H9 (cell line): ENCODE measurements at regions not wholly inside any gene's neighbourhood (a gene's known extent, or its start where the extent isn't known, plus 50 kb on each side); places are given as distances from the start of the nearest gene placed in this dataset.
A peak's percentile ranks its signal among the peaks of the same experiment; 100 is the strongest.

Experiments
- DNase-seq: peaks from one replicate; pipeline ENCODE4 v3.0.0-alpha.2; 2017
- H2AFZ ChIP-seq: one replicate; pipeline ENCODE4 v1.6.1; 2013; ENCODE audit warnings: mild to moderate bottlenecking, low read length, control low read depth, moderate library complexity
- H2AK5ac ChIP-seq: 2 replicates; pipeline ENCODE4 v1.6.1; 2013; ENCODE audit warnings: low read length, control low read depth, mixed read lengths; ENCODE audit not compliant: insufficient read length
- H2BK120ac ChIP-seq: one replicate; pipeline ENCODE4 v1.6.1; 2013; ENCODE audit warnings: low read depth, mild to moderate bottlenecking, low read length, control low read depth, inconsistent platforms; ENCODE audit not compliant: poor library complexity, severe bottlenecking
- H2BK12ac ChIP-seq: 2 replicates; pipeline ENCODE4 v1.6.1; 2013; ENCODE audit warnings: low read length, control low read depth, mixed read lengths, low read depth; ENCODE audit not compliant: insufficient read length
- H2BK15ac ChIP-seq: 2 replicates; pipeline ENCODE4 v1.6.1; 2013; ENCODE audit warnings: low read depth, low read length, control low read depth
- H2BK20ac ChIP-seq: one replicate; pipeline ENCODE4 v1.6.1; 2013; ENCODE audit warnings: low read depth, mild to moderate bottlenecking, low read length, control low read depth, inconsistent platforms; ENCODE audit not compliant: poor library complexity, severe bottlenecking
- H2BK5ac ChIP-seq: 2 replicates; pipeline ENCODE4 v1.6.1; 2013; ENCODE audit warnings: low read length, control low read depth, mixed read lengths; ENCODE audit not compliant: insufficient read length
- H3K14ac ChIP-seq: 2 replicates; pipeline ENCODE4 v1.6.1; 2013; ENCODE audit warnings: low read length, control low read depth; ENCODE audit not compliant: insufficient read depth
- H3K18ac ChIP-seq: 2 replicates; pipeline ENCODE4 v1.6.1; 2013; ENCODE audit warnings: low read depth, mild to moderate bottlenecking, mixed read lengths, low read length, control low read depth; ENCODE audit not compliant: insufficient read length
- H3K23ac ChIP-seq: 2 replicates; pipeline ENCODE4 v1.6.1; 2013; ENCODE audit warnings: low read length, control low read depth, mixed read lengths, low read depth; ENCODE audit not compliant: insufficient read length
- H3K23me2 ChIP-seq: 2 replicates; pipeline ENCODE4 v1.6.1; 2013; ENCODE audit warnings: low read depth, mild to moderate bottlenecking, mixed read lengths, low read length, control low read depth; ENCODE audit not compliant: insufficient read length, poor library complexity, severe bottlenecking
- H3K27ac ChIP-seq: 2 replicates; pipeline ENCODE4 v1.5.1; 2013; ENCODE audit warnings: low read length, control low read depth, mixed read lengths, low read depth; ENCODE audit not compliant: insufficient read length
- H3K27me3 ChIP-seq: 2 replicates; pipeline ENCODE4 v1.6.1; 2013; ENCODE audit warnings: low read length, control low read depth, inconsistent platforms; ENCODE audit not compliant: insufficient read depth
- H3K4ac ChIP-seq: 2 replicates; pipeline ENCODE4 v1.6.1; 2013; ENCODE audit warnings: low read depth, mild to moderate bottlenecking, control low read depth, inconsistent platforms, low read length, moderate library complexity
- H3K4me1 ChIP-seq: 2 replicates; pipeline ENCODE4 v1.6.1; 2013; ENCODE audit warnings: low read length, control low read depth, inconsistent platforms; ENCODE audit not compliant: insufficient read depth
- H3K4me2 ChIP-seq: 2 replicates; pipeline ENCODE4 v1.6.1; 2013; ENCODE audit warnings: low read length, control low read depth, mixed read lengths; ENCODE audit not compliant: insufficient read length, insufficient read depth
- H3K56ac ChIP-seq: 2 replicates; pipeline ENCODE4 v1.6.1; 2013; ENCODE audit warnings: low read depth, mild to moderate bottlenecking, mixed read lengths, low read length, control low read depth; ENCODE audit not compliant: insufficient read length
- H3K79me1 ChIP-seq: 2 replicates; pipeline ENCODE4 v1.6.1; 2013; ENCODE audit warnings: low read depth, mild to moderate bottlenecking, moderate library complexity, low read length, control low read depth, inconsistent platforms; ENCODE audit not compliant: insufficient read depth, poor library complexity, severe bottlenecking
- H3K79me2 ChIP-seq: 2 replicates; pipeline ENCODE4 v1.6.1; 2013; ENCODE audit warnings: low read length, control low read depth, inconsistent platforms; ENCODE audit not compliant: insufficient read depth
- H3K9ac ChIP-seq: 2 replicates; pipeline ENCODE4 v1.6.1; 2013; ENCODE audit warnings: low read length, control low read depth, mixed read lengths; ENCODE audit not compliant: insufficient read length; ENCODE audit errors: extremely low read depth
- H3K9me3 ChIP-seq: one replicate; pipeline ENCODE4 v1.6.1; 2013; ENCODE audit warnings: low read depth, low read length, inconsistent platforms; ENCODE audit not compliant: control insufficient read depth
- H3T11ph ChIP-seq: one replicate; pipeline ENCODE4 v1.6.1; 2013; ENCODE audit warnings: mild to moderate bottlenecking, low read length, control low read depth, inconsistent platforms
- H4K20me1 ChIP-seq: one replicate; pipeline ENCODE4 v1.6.1; 2013; ENCODE audit not compliant: control insufficient read depth, insufficient read length, insufficient read depth
- H4K5ac ChIP-seq: 2 replicates; pipeline ENCODE4 v1.6.1; 2013; ENCODE audit warnings: low read depth, mild to moderate bottlenecking, mixed read lengths, low read length, control low read depth; ENCODE audit not compliant: insufficient read length
- H4K8ac ChIP-seq: replicated peaks from 2 replicates; pipeline ENCODE4 v1.6.1; 2013; ENCODE audit warnings: low read length, control low read depth, mixed read lengths, low read depth; ENCODE audit not compliant: insufficient read length
- H4K91ac ChIP-seq: 2 replicates; pipeline ENCODE4 v1.6.1; 2013; ENCODE audit warnings: low read depth, mild to moderate bottlenecking, moderate library complexity, mixed read lengths, low read length, control low read depth; ENCODE audit not compliant: insufficient read length
- H3K27ac Mint-ChIP-seq, 3 experiments: 2 replicates in 2 of 3; 3 replicates in 1 of 3; pipeline ENCODE4 v1.8.0; 2020 to 2021; ENCODE audit warnings: mixed read lengths in 3 of 3, mild to moderate bottlenecking in 1 of 3, moderate library complexity in 1 of 3
- H3K27me3 Mint-ChIP-seq: 2 replicates; pipeline ENCODE4 v1.8.0; 2021; ENCODE audit warnings: low read depth, mild to moderate bottlenecking, moderate library complexity, mixed read lengths
- H3K36me3 Mint-ChIP-seq, 3 experiments: 2 replicates in 2 of 3; 3 replicates in 1 of 3; pipeline ENCODE4 v1.8.0; 2020 to 2021; ENCODE audit warnings: low read depth in 3 of 3, mixed read lengths in 3 of 3; ENCODE audit not compliant: insufficient read depth in 1 of 3
- H3K4me1 Mint-ChIP-seq, 2 experiments: 2 replicates each; pipeline ENCODE4 v1.8.0; 2020; ENCODE audit warnings: mixed read lengths in 2 of 2
- H3K4me3 Mint-ChIP-seq, 2 experiments: 2 replicates in 1 of 2; 3 replicates in 1 of 2; pipeline ENCODE4 v1.8.0; 2020 to 2021; ENCODE audit warnings: mild to moderate bottlenecking in 2 of 2, mixed read lengths in 2 of 2, moderate library complexity in 1 of 2
- H3K9me3 Mint-ChIP-seq, 2 experiments: 2 replicates in 1 of 2; 3 replicates in 1 of 2; pipeline ENCODE4 v1.8.0; 2020; ENCODE audit warnings: mild to moderate bottlenecking in 2 of 2, mixed read lengths in 2 of 2, moderate library complexity in 1 of 2
- CTCF ChIP-seq: fragments of 200-600 bp; sonication (generic); conservative IDR thresholded peaks from 3 replicates; pipeline ENCODE4 v1.8.0; 2021; ENCODE audit warnings: antibody characterized with exemption, mild to moderate bottlenecking

- Histone ChIP-seq H3K4me2 (no peak overlapping the region), H3K23me2 (no peaks in the 10 kb centered on the region)
- 0 out of 3 replicates have a peak, but pooled peaks have one; percentile 18 for TF ChIP-seq CTCF
Measured at GRCh38 chr1:218996362-218996761, 177.3 kb upstream of the LYPLAL1 start.

More at GRCh38 chr1:218996362-218996761, 177.3 kb upstream of the LYPLAL1 start:
- H3K9ac ChIP-seq: no peak overlapping the region
- no peak overlapping the region for H3K4ac ChIP-seq
- no peak overlapping the region for H4K5ac ChIP-seq
- no peaks in the 10 kb centered on the region for H3K9me3 ChIP-seq
- no peak overlapping the region for H2BK12ac ChIP-seq
- H3T11ph ChIP-seq: no peak overlapping the region
- H3K4me1 ChIP-seq: no peaks in the 10 kb centered on the region
- no peak overlapping the region for H2BK120ac ChIP-seq
- H3K79me1 ChIP-seq: no peaks in the 10 kb centered on the region
- H3K23ac ChIP-seq: no peak overlapping the region
- Mint-ChIP-seq H3K27me3 (no peaks in the 10 kb centered on the region), H3K9me3 (no peaks in the 10 kb centered on the region), H3K4me1 (no peaks in the 10 kb centered on the region), H3K27ac (no peak overlapping the region), H3K36me3 (no peaks in the 10 kb centered on the region), H3K4me3 (no peak overlapping the region)
- no peak overlapping the region for H2BK15ac ChIP-seq
- H3K27ac ChIP-seq: no peak overlapping the region
- no peaks in the 10 kb centered on the region for H4K20me1 ChIP-seq
- H2AK5ac ChIP-seq: no peak overlapping the region
- H2AFZ ChIP-seq: no peak overlapping the region
- no peak overlapping the region for H4K8ac ChIP-seq
- no peak overlapping the region for H2BK5ac ChIP-seq
- no peaks in the 10 kb centered on the region for H3K79me2 ChIP-seq
- DNase-seq: no peak
- H3K18ac ChIP-seq: no peak overlapping the region
- no peak overlapping the region for H3K14ac ChIP-seq
- H3K56ac ChIP-seq: no peak overlapping the region
- no peaks in the 10 kb centered on the region for H3K27me3 ChIP-seq
- no peak overlapping the region for H2BK20ac ChIP-seq
- H4K91ac ChIP-seq: no peak overlapping the region
